Daoy (cell line): ENCODE measurements at regions not wholly inside any gene's neighbourhood (a gene's known extent, or its start where the extent isn't known, plus 50 kb on each side); places are given as distances from the start of the nearest gene placed in this dataset.

ENCODE experiments used
- DNase-seq: peaks from one replicate; pipeline ENCODE4 v3.0.0-alpha.2; 2015; ENCODE audit warnings: low read depth

- no peak for DNase-seq
Observed at GRCh38 chr11:91817996-91818395, 406.6 kb upstream of the FAT3 start.

- DNase-seq: no peak
Observed at GRCh38 chr11:91813263-91813662, 411.4 kb upstream of the FAT3 start.

- DNase-seq: no peak
Observed at GRCh38 chr11:91810871-91811270, 413.7 kb upstream of the FAT3 start.

- no peak for DNase-seq
Observed at GRCh38 chr11:91805293-91805692, 419.3 kb upstream of the FAT3 start.

GRCh38 chr11:91804042-91804441, 420.6 kb upstream of the FAT3 start:
- DNase-seq: no peak

GRCh38 chr11:91802475-91802874, 422.1 kb upstream of the FAT3 start:
- no peak for DNase-seq

- DNase-seq: no peak
Observed at GRCh38 chr11:91800208-91800914, 424.3 kb upstream of the FAT3 start.

- no peak for DNase-seq
Observed at GRCh38 chr11:91798240-91798639, 426.4 kb upstream of the FAT3 start.

- DNase-seq: no peak
Observed at GRCh38 chr11:91796999-91797398, 427.6 kb upstream of the FAT3 start.

GRCh38 chr11:91795139-91795887, 429.3 kb upstream of the FAT3 start:
- DNase-seq: no peak

- no peak for DNase-seq
Observed at GRCh38 chr11:91794146-91794545, 430.5 kb upstream of the FAT3 start.

GRCh38 chr11:91792779-91793262, 431.8 kb upstream of the FAT3 start:
- DNase-seq: no peak

- DNase-seq: no peak
Observed at GRCh38 chr11:91791171-91791468, 433.5 kb upstream of the FAT3 start.

- DNase-seq: no peak
Observed at GRCh38 chr11:91790346-91791170, 434.1 kb upstream of the FAT3 start.

- DNase-seq: no peak
Observed at GRCh38 chr11:91788764-91789163, 435.9 kb upstream of the FAT3 start.

- DNase-seq: no peak
Observed at GRCh38 chr11:91786097-91786496, 438.5 kb upstream of the FAT3 start.

GRCh38 chr11:91783173-91783572, 441.4 kb upstream of the FAT3 start:
- no peak for DNase-seq

- no peak for DNase-seq
Observed at GRCh38 chr11:91778758-91779157, 445.9 kb upstream of the FAT3 start.

- no peak for DNase-seq
Observed at GRCh38 chr11:91776655-91777054, 448.0 kb upstream of the FAT3 start.

- peak; percentile 13 for DNase-seq
Observed at GRCh38 chr11:91773090-91773489, 451.5 kb upstream of the FAT3 start.

GRCh38 chr11:91771961-91772360, 452.7 kb upstream of the FAT3 start:
- no peak for DNase-seq

GRCh38 chr11:91768783-91769182, 455.8 kb upstream of the FAT3 start:
- DNase-seq: no peak

GRCh38 chr11:91763331-91763730, 461.3 kb upstream of the FAT3 start:
- DNase-seq: no peak
